Hepatocyte (in vitro differentiated cells): ENCODE measurements at regions not wholly inside any gene's neighbourhood (a gene's known extent, or its start where the extent isn't known, plus 50 kb on each side); places are given as distances from the start of the nearest gene placed in this dataset.

Source experiments
- CTCF ChIP-seq: fragments of 200-600 bp; sonication (generic); IDR thresholded peaks from 2 replicates; pipeline ENCODE4 v1.5.1; 2016; ENCODE audit warnings: antibody characterized with exemption, mild to moderate bottlenecking; ENCODE audit not compliant: poor library complexity
- EZH2phosphoT487 ChIP-seq: fragments of 200-600 bp; sonication (generic); IDR thresholded peaks from one replicate; pipeline ENCODE4 v1.6.1; 2018; ENCODE audit warnings: antibody characterized with exemption, mild to moderate bottlenecking, low read depth, moderate library complexity; ENCODE audit not compliant: unreplicated experiment, severe bottlenecking

GRCh38 chr14:53766106-53766505 lies 190.5 kb downstream of the BMP4 start:
- TF ChIP-seq CTCF, result no peak
- TF ChIP-seq EZH2phosphoT487, result no peak
